GM21528 (cell line): ENCODE measurements at regions not wholly inside any gene's neighbourhood (a gene's known extent, or its start where the extent isn't known, plus 50 kb on each side); places are given as distances from the start of the nearest gene placed in this dataset.

Experiments used
- ATAC-seq: cut with Tn5 transposase; IDR thresholded peaks from one replicate; pipeline ENCODE4 v1.9.1; 2021; ENCODE audit warnings: mild to moderate bottlenecking, moderate library complexity; ENCODE audit not compliant: unreplicated experiment, low FRiP score

DNA sequence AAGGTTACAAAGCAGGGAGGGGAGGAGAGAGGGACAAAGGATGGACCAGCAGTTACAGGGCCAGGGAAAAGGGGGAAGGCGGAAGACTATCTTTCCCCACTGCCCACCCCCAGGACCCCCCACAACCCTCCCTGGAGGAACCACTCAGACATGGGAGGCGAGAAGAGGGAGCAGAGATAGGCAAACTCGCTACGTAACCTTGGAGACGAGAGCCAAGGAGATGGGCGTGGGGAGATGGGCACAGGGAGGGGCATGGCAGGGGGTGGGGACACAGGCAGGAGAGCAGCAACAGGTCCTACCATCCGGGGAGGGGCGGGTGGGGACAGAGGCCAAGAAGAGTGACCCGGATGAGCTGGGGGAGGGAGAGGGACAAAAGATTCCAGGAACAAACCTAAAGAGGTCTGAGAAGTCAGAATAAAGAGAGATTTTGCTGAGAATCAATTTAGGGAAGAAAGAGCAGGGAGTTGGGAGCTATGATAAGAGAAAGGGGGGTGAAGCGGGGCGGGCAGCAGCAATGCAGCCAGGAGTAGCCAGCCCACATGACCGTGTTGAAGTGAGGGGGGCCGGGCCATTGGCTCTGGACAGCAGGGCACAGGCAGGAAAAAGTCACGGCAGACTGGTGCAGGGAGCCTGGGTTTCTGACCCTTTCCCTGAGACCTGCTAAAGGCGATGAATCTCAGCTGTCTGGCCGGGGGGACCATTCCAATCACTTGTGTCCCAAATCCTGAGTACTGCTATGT, 128.4 kb downstream of the BUD13 start:
- ATAC-seq = no peak

DNA sequence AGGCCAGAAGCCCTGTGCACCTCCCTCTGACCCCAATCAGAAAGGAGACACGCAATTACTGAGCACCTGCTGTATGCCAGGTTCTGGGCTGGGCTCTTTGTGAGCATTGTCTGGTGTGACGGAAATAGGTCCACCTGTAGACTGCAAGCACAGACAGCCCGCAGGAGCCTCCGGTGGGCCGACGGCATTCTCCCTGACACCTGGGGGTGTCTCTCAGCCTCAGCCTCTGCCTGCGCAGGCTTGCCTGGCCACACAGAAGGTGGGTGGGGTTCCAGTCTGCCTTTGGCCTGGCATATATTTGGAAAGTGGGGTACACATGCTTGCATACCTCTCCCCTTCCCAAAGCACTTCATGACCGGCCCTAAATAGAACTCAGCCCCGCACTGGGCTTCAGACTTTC, 129.3 kb downstream of the BUD13 start:
- no peak for ATAC-seq

DNA sequence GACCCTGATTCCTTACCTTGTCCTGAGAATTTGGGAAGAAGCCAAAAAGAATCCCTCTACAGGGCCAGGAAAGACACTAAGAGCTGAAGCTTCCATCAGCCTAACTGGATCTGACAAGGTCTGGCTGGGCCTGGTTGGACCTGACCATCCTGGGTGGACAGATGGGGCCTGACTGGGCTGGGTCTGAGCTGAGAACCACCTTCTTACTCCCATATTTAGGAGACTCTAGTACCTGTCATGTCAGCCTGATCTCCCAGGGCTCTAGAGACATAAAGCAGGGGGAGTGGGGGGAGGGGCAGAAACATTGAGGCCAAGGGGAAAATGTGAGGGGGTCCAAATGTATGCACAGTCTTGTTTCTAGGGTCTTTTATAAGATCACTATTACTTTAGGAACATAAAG, 129.9 kb downstream of the BUD13 start:
- ATAC-seq = no peak

DNA sequence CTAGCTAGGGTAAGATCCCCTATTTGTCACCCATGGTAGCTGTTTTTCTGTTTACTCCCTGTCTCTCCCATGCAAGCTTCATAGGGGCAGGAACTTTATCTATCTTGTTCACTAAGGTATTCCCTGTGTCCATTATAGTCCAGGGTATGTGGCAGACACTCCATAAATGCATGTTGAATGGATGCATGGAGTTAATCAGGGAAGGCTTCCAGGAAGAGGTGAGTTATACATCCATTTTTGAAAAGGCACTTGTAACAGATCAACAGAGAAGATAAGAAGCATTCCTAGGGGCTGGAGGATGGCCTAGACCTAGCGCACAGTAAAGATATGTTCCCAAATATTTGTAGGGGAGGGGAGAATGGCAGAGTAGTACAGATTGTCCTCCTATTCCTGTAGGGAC, 130.3 kb downstream of the BUD13 start:
- no peak for ATAC-seq

DNA sequence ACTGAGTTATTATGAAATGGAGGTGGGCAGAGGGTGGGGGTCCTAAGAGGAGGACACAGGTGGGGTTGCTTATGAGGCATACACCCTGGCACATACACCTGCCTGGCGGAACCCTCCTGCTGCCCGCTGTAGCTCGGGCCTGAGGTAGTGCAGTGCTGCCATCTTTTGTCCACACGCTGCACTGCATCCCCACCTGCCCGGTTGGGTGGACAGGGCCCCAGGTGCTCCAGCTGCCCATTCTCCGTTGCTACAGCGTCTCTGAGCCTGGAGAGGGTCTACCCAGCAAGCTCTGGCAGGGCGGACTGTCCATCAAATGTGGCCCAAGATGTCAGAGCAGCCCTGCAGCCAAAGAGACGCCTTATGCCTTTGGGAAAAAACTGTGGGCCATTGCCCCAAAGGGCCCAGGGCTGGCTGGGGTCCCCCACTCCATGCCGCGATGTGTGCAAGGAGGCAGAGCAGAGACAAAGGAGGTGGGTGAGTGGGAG, 131.2 kb downstream of the BUD13 start:
- ATAC-seq = no peak

DNA sequence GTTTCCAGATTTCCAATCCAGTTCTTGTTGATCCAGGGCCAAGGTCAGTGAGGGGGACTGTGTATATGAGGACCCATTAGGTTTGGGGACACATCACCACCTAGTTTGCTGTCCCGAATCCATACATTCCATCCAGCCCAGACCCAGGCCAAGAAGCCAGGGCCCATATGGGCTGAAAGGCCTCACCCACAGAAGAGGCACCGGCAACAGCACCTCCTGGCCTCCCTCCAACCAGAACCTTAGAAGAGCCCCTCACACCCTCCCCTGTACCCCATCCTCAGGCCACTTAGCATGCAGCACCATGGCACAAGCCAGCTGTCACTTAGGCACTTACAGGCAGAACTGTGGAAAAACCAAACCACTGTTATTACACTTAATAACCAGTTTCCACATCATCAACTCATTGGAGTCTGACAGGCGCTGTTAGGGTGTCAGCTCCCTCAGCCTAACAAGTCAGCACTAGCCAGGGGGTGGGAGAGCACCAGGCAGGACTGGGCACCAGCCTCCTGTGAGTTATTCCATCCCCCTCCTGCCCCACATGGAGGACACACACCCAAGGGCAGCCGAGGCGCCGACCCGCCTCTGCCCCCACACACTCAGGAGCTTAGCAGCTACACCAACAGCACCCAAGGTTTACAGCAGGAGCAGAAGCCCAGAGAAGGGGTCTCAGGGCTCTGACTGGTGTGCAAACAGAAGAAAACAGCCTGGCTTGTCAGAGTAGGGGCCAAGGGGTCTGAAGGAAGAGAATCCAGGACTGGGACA, 132.0 kb downstream of the BUD13 start:
- ATAC-seq = no peak

DNA sequence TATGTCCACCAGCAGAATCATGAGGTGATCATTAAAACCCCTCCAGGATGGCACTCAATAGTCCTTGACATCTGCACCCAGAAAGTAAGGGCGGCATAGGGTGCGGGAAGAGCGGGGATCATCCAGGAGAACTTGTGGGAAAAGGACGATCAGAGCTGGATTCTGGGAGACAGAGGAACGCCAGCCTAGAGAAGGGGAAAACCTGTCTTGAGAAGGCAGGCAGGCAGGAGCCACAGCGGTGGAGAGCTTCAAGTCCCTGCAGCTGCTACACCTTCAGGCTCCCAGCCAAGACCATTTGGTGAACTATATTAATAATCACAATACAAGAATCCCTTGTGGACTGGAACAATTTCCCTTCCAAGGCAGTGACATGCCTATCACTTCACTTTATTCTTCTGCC, 134.3 kb downstream of the BUD13 start:
- ATAC-seq = no peak

DNA sequence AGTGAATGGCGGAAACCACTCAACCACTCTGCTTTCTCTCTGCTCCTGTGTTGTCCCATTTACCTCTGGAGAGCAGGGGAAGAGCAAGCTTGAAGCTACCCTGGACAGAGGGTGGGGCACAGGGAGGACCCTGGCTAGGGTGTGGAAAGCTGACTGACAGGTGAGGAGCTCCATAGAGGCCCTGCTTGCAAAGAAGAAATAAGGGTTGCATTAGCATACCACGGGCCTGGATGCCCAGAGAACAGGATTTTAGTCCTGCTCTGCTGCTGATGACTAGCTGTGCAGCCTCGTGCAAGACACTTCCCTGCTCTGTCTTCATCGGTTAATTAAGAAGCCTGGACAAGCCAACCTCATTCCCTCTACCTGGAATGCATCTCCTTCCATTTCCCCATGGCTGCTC, 135.0 kb downstream of the BUD13 start:
- ATAC-seq = no peak

DNA sequence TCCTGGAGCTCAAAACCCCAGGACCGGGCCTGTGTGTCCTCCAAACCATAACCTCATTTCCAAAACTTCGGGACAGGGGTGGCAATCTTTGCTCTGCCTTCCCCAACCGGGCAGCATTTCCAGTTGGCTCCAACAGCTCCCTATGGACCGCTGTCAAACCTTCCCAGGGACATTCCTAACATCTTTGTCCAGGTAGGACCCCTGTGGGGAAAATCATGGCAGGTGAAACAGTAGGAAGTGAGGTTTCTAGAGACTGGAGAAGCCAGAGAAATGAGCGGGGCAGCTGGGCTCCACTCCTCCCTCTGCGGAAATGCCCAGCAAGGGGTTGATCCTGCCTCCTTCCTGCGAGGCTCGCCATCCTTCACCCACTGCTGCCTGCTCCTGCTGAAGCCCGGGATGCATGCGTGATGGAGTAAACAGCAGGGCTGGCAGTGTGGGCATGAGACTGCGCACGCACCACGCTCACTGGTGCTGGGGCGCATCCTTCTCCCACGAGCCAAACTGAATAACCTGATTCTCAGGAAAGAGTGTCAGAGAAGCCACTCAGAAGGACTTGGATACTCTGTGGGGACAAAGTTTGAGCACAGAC, 136.4 kb downstream of the BUD13 start:
- ATAC-seq = no peak

DNA sequence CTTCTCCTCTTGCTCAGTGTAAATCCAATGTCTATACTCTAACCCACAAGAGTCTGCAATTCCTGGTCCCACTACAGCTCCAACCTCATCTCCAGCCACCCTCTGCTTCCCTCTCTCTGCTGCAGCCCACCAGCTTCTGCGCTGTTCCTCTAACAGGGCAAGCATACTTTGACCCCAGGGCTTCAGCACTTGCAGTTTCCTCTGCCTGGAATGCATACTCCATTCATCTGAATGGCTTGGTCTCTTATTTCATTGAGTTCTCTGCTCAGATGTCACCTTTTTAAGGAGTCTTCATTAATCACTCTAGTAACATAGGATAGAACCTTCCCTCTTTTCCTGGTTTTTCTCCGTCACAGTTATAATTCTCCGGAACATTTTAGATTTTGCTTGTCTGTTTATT, 141.6 kb downstream of the BUD13 start:
- ATAC-seq = no peak

DNA sequence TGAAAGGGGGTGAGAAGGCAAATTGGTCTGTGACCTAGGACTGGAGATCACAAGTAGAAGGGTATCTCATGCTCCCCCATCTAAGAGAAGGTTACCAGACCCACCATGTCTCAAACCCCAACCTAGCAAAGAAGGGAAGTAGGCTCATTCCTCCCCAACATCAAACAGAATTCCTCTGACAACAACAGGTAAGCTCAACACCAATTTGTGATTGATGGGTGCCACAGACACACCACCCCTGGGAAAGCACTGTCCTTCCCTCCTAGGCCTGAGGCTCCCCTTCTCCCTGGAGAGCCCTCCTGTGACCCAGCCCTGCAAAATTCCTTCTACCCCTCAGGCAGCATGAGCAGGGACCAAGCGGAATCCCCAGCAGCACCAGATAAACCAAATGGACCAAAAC, 154.3 kb downstream of the BUD13 start:
- ATAC-seq = no peak

DNA sequence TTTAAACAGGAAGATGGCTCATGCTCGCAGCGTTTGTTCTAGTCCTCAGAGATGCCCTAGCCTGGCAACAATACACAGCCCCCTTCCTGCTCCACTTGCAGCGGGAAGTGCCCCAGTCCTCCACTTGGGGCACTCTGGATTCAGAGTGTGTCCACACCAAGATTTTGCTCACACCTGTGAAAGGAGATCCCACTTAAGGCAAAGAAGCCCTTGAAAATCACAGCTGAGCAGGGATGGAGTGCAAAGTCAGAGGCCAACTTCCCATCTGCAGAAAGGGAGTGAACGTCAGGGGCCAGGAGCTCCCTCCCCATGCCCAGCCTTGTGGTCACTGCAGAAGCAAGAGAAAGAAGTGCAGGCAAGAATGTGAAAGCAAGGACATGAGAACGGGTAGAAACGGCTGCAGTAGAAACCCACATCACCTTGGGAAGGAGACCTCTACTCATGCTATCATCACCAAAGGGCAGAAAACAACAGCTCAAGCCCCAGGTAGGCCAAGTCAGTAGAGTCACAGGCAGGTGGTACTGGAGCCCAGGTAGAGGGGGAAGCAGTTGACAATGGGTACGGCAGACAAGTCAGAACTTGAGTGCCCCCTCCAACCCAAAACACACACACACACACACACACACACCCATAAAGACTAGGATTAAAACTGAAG, 157.4 kb downstream of the BUD13 start:
- ATAC-seq = no peak

DNA sequence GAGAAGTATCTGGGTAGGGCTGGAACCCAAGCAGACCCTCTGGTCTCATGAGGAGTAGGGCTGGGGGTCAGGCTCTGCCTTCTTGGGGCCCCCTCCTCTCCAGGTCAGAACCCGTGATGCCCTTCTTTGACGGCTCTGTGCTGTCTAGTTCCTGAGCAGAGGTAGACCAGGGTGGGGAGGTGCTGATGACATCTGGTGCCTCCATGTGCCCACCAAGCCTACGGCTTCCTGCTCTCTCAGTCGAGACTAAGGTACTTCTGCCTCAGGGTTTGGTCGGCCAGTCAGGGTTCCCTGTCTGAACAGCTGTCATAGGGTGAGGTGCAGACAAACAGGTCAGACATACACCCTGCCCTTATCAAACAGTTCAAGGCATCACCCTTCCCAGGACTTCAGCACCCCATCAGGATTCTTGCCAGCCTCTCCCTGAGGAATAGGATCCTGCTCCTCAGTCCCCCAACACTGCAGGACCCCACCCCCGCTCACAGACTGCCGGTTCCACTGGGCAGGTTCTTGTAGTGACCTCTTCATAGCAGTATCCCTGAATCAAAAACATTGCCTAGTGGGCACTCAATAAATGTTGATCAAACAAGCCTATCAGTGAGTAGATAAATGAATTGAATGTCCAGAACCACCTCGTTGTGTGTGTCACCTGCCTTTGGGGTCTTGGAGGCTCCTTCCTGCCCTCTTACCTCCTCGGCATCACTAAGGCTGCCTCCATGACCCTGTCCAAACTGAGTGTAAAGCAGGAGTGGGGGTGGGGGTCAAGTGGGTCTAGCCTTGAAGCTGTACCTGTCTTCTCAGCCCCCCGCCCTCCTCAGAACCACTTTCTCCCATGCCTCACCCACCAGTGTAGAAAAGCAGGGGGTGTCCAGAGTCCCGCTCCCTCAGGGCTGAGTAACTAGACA, 158.2 kb downstream of the BUD13 start:
- no peak for ATAC-seq

DNA sequence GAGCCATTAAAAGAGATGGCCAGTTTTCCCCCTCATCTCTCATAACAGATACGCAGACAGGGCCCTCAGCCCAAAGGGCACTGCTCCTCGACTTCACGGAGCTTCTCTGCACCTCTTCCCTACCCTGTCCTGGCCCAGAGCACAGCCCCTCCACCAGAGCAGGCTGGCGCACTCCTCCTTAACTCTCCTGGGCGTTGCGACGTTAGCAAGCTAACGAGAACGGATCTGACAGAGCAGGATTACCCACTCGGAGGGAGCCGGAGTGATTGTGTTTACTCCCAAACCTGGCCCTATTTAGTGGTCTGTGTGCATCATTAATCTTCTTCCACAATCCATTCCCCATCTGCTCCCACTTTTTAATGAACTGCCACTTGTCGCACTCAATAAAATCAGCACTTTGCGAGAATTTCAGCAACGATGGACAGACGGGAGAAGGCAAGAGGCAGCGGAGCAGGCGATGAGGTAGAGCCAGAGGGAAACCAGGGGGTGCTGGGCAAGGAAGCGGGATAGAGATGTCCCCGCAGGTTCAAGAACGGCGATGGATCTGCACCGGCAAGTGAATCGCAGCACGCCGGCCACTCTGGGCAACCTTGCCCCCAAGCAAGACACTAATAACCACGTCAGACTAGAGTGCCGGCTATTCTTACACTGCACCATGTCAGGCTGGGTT, 159.4 kb downstream of the BUD13 start:
- ATAC-seq = no peak

DNA sequence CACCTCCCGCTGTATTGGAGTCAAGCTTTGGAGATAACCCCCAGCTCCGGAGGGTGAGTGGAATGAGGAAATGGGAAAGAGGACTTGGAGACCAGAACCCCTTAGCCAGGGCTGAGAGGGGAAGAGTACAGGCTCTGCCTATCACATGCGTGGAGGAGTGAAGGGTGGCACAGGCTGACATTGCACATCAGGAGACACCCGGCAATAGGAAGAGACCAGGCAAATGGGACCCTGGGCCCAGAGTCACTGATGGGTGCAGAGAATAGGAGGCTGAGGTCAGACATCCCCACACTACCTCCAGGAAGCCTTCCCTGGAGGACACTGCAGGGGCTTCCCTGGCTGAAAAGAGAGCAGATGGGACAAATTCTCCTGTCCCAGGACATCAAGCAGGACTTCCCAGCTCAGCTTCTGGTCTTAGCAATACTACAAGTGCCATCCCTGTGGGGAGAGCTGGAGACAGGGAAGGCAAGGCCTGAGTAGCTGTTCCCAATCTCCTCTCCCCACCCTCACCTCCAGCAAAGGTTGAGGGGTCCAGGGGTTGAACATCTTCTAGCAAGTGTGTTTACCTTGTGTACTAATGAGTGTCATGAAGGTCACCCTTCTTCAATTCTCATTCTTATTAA, 160.7 kb downstream of the BUD13 start:
- no peak for ATAC-seq

DNA sequence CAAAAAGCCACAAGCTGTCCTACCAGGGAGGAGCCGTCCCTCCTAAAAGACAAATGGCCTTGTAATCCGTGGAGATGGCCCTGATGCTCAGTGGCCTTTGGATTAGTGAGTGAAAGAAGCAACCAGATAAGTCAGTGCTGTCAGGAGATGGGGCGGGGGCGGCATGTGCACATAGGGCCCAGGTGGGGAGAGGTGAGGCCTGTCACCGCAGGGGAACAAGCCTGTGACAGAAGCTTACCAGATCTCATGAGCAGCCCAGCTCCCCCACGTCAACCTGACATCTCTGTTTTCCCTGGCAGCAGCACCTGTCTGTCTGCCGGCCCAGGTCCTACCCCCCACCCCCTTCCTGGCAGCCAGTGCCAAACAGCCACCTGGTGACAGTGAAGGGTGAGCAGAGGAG, 162.6 kb downstream of the BUD13 start:
- ATAC-seq = no peak

DNA sequence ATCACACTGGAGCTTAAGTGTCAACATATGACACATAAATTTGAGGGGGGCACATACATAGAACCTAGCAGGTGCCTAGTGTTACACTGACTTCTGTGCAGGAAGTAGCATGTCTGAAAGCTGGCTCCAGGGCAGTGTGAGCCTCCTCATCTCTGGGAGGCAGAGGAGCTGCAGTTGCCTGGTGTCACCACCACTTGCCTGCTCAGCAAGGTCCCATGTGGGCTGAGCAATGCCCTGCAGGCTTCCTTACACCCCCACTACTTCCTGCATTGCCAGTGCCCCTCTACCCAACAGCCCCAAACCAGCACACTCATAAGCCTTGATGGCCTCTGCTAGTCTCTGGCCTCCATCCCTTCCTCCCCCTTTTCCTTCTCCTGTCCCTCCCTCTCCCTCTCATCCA, 165.8 kb downstream of the BUD13 start:
- no peak for ATAC-seq

DNA sequence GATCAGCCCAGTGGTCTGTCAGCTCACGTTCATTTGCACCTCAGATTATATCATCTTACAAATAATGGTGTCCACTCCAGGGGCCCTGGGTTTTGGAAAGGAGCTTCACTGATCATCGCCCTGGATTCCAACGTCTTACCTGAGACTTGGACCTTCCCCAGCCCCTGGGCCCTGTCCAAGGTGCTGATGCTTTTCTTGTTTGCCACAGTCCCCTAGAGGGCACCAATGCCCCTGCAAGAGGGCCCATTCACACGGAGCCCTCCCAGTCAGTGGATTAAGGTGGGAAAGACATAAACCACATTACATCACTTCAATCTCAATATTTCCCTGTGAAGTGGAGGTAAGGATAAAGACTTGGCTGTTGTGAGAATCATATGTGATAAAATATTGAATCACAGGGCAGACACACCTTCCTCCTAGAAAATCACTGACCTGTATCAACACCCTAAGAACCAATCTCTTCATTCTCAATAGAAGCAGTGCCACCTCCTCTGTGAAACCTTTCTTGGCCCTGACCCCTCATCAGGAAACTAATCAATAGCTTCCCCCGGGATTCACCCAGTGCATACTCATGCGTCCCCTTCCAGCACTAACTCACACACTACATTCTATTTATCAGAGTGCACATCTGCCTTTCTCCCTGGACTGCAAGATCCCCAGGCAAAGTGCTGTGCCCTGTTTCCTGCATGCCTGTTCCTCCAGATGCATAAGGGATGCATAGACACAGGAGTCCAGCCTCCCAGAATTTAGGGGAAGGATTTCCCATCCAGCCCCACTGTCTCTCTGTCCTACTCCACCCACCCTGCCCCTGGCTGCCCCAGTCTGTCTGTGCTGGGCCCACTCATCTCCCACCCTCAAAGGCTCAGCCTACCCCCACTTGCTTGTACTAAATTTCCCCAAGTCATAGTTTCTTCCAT, 167.0 kb downstream of the BUD13 start:
- no peak for ATAC-seq
